Activated naive CD8-positive, alpha-beta T cell treated with anti-CD3 and anti-CD28 coated beads, Interleukin-2, amount 10 ng/mL, durations not matched to agents 7 days and 5 days (primary cell): ENCODE measurements at regions not wholly inside any gene's neighbourhood (a gene's known extent, or its start where the extent isn't known, plus 50 kb on each side); places are given as distances from the start of the nearest gene placed in this dataset.

Source experiments
- ATAC-seq: fragments of 150-1000 bp; cut with Tn5 transposase; one replicate; pipeline ENCODE4 v1.10.0; 2021; ENCODE audit warnings: low read depth, moderate library complexity
- POLR2A ChIA-PET: fragments of 350-600 bp; sonication (Branson Sonifier 250); formaldehyde crosslinking; loops from one replicate; lab custom pipeline; 2021; ENCODE audit warnings: antibody characterized with exemption; lab: Charles Lee
- DNase-seq: peaks from one replicate; pipeline ENCODE4 v3.0.0; 2021
- H3K27ac Mint-ChIP-seq: one replicate; pipeline ENCODE4 v1.8.0; 2022; ENCODE audit warnings: mild to moderate bottlenecking, mixed read lengths
- H3K27me3 Mint-ChIP-seq: one replicate; pipeline ENCODE4 v1.8.0; 2022; ENCODE audit warnings: mild to moderate bottlenecking, moderate library complexity, mixed read lengths
- H3K36me3 Mint-ChIP-seq: one replicate; pipeline ENCODE4 v1.8.0; 2021; ENCODE audit warnings: mild to moderate bottlenecking, mixed read lengths
- H3K4me1 Mint-ChIP-seq: one replicate; pipeline ENCODE4 v1.8.0; 2021; ENCODE audit warnings: mixed read lengths
- H3K4me3 Mint-ChIP-seq: one replicate; pipeline ENCODE4 v1.8.0; 2022; ENCODE audit warnings: mild to moderate bottlenecking, moderate library complexity, mixed read lengths
- H3K9me3 Mint-ChIP-seq: one replicate; pipeline ENCODE4 v1.8.0; 2021; ENCODE audit warnings: mixed read lengths

DNA sequence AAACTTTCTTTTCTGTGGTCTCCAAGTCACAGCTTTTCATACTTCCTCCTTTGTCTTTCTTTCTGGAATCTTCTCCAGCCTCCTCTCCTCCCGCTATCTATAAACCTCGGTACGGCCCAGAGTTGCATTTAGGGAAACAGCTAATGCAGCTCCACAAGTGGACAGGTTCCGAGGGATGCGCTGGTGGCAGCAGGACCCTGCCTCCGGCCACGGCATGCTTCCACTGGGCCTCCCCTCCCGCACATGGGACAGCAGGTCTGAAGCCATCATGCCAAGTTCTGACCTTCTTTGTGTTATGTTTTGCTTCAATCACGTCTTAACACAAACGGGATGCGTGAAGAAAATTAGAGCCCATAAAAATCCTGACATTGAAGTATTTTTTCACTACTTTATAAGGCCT, 136.9 kb downstream of the IRX2 start:
- no peak for DNase-seq

GRCh38 chr5:2611659-2612058, 139.8 kb downstream of the IRX2 start:
- Mint-ChIP-seq H3K36me3 (no peaks in the 10 kb centered on the region), H3K9me3 (peaks cover 3% of the 10 kb centered on the region), H3K4me3 (no peak overlapping the region), H3K4me1 (no peaks in the 10 kb centered on the region), H3K27me3 (no peaks in the 10 kb centered on the region), H3K27ac (no peak overlapping the region)
- no peak for ATAC-seq
- no peak for DNase-seq
- POLR2A ChIA-PET, result no interaction called here

More for the DNA sequence above, 136.9 kb downstream of the IRX2 start:
- Mint-ChIP-seq H3K27ac (no peak overlapping the region), H3K27me3 (no peaks in the 10 kb centered on the region), H3K36me3 (no peaks in the 10 kb centered on the region), H3K4me3 (no peak overlapping the region), H3K9me3 (no peaks in the 10 kb centered on the region), H3K4me1 (no peaks in the 10 kb centered on the region)
- POLR2A ChIA-PET, result no interaction called here
- no peak for ATAC-seq

- Mint-ChIP-seq H3K27me3 (no peaks in the 10 kb centered on the region), H3K4me1 (no peaks in the 10 kb centered on the region), H3K36me3 (no peaks in the 10 kb centered on the region), H3K27ac (no peak overlapping the region), H3K9me3 (peaks cover 3% of the 10 kb centered on the region), H3K4me3 (no peak overlapping the region)
- POLR2A ChIA-PET, result no interaction called here
- ATAC-seq (no peak), DNase-seq (no peak)
Observed at GRCh38 chr5:2610986-2611385, 140.5 kb downstream of the IRX2 start.

DNA sequence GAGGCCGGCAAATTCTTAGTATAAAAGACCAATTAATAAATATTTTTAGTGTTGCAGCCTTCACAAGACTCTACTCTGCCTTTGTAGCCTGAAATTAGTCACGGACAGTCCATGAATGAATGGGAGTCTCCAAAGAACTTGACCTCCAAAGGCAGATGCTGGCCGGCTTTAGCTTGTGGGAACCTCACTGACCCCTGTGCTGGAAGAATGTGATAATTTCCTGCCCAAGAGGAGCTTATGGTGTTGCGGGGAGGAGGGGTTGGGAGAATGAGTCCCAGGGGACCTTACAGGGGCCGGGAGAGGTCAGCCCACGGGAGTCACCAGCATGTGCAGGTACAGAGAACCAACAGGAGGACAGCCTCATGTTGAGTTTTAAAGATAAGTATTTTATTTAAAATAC, 143.1 kb downstream of the IRX2 start:
- no peak overlapping the region for H3K4me3 Mint-ChIP-seq
- ATAC-seq, result no peak
- peaks cover 3% of the 10 kb centered on the region for H3K9me3 Mint-ChIP-seq
- no peak for DNase-seq
- POLR2A ChIA-PET, result no interaction called here
- no peaks in the 10 kb centered on the region for H3K27me3 Mint-ChIP-seq
- no peaks in the 10 kb centered on the region for H3K4me1 Mint-ChIP-seq
- H3K27ac Mint-ChIP-seq, result no peak overlapping the region
- no peaks in the 10 kb centered on the region for H3K36me3 Mint-ChIP-seq

DNA sequence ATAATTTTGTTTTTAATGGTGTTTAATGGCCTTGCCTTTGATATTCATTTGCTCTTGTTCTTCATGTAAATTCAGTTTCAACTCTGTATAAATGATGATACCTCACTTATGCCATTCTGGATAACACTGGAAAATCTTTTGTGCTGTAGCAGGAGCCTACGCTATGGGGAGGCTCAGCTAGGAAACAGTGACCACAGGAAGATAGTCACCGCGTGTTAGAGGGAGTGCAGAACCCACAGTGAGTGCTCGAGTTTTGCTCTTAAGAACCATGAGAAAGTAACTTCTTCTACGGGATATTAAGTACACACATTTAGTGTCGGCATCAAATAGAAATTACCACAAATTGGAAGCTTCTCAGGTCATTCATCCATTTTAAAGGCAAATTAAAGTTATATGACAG, 143.9 kb downstream of the IRX2 start:
- POLR2A ChIA-PET, result no interaction called here

DNA sequence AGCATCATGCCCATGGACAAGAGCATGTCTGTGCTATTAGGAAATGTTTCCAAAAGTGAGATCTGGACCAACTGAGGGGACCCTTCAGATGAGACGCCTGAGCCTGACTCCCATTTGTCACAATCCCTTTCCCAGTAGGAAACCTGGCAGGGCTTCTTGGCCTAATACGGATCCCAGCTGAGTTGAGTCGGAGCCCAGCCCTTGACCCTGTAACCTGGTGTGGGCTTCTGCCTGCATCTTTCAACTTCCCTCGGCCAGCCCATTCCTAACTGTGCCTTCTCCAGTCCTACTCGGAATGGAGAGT, 148.3 kb downstream of the IRX2 start:
- Mint-ChIP-seq H3K27ac (no peak overlapping the region), H3K27me3 (no peaks in the 10 kb centered on the region), H3K4me3 (no peak overlapping the region), H3K4me1 (no peaks in the 10 kb centered on the region), H3K9me3 (no peaks in the 10 kb centered on the region), H3K36me3 (no peaks in the 10 kb centered on the region)
- DNase-seq, result no peak
- POLR2A ChIA-PET, result no interaction called here
- ATAC-seq, result no peak

More for the DNA sequence above, 143.9 kb downstream of the IRX2 start:
- DNase-seq (no peak), ATAC-seq (no peak)
- no peak overlapping the region for H3K27ac Mint-ChIP-seq
- peaks cover 3% of the 10 kb centered on the region for H3K9me3 Mint-ChIP-seq
- H3K36me3 Mint-ChIP-seq, result no peaks in the 10 kb centered on the region
- no peaks in the 10 kb centered on the region for H3K4me1 Mint-ChIP-seq
- H3K27me3 Mint-ChIP-seq, result no peaks in the 10 kb centered on the region
- no peak overlapping the region for H3K4me3 Mint-ChIP-seq

DNA sequence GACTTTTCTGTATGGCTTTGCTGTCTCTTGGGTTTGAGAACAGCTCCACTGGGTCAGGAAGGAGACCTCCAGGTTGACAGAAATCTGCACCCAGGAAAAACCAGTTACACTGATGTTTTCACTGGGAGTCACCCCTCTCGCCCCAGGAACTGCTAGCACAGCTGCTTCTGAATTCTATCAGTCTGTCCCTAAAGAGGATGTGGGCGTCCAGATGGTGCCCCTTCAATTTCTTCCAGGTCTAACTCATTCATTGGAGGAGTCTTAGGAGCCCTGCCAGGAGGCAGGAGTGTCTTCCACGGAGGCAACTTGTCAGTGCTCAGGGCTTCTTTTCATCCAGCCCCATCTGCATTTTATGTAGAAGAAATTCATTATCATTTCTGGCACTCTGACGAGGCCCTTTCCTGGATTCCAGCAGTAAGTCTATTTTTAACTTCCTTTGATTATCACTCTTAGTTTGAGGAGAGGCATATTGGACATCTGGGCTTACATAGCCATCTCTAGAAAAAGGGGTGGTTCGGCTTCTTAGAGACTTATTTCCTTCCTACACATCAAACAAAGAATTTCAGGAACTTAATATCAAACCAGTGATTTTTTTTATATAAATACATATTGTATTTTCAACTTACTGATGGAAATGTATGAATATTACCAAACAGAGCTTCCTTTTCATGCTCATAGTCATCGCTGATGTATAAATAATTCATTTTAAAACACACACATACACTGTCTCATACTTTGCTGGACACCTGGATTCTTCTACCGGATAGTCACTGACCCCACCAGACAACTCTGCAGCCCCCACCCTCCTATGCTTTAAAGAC, 148.8 kb downstream of the IRX2 start:
- Mint-ChIP-seq H3K4me1 (no peaks in the 10 kb centered on the region), H3K27me3 (no peaks in the 10 kb centered on the region)
- no peak for ATAC-seq

GRCh38 chr5:2598503-2598902, 153.0 kb downstream of the IRX2 start:
- H3K27ac Mint-ChIP-seq, result no peak overlapping the region
- H3K27me3 Mint-ChIP-seq, result no peaks in the 10 kb centered on the region
- DNase-seq, result no peak
- no peaks in the 10 kb centered on the region for H3K36me3 Mint-ChIP-seq
- no peaks in the 10 kb centered on the region for H3K9me3 Mint-ChIP-seq
- H3K4me3 Mint-ChIP-seq, result no peak overlapping the region
- POLR2A ChIA-PET, result no interaction called here
- ATAC-seq, result no peak
- H3K4me1 Mint-ChIP-seq, result no peaks in the 10 kb centered on the region

More for the DNA sequence above, 148.8 kb downstream of the IRX2 start:
- DNase-seq, result no peak
- POLR2A ChIA-PET, result no interaction called here
- no peak overlapping the region for H3K27ac Mint-ChIP-seq
- no peaks in the 10 kb centered on the region for H3K9me3 Mint-ChIP-seq
- H3K4me3 Mint-ChIP-seq, result no peak overlapping the region
- H3K36me3 Mint-ChIP-seq, result no peaks in the 10 kb centered on the region

DNA sequence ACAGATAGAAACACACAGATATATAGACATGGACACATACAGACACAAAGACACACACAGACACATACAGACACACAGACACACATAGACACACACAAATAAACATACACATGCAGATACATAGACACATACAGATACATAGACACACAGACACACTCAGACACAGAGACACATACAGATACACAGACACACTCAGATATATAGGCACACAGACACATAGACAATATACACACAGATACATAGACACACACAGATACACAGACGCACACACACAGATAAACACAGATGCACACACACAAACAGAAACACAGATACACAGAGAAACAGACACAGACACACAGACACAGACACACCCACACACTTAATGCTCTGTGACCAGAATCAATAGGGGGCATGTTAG, 156.8 kb downstream of the IRX2 start:
- Mint-ChIP-seq H3K4me1 (no peaks in the 10 kb centered on the region), H3K9me3 (no peaks in the 10 kb centered on the region), H3K36me3 (no peaks in the 10 kb centered on the region), H3K27me3 (no peaks in the 10 kb centered on the region), H3K4me3 (no peak overlapping the region), H3K27ac (no peak overlapping the region)
- DNase-seq (no peak), ATAC-seq (no peak)
- POLR2A ChIA-PET, result no interaction called here

DNA sequence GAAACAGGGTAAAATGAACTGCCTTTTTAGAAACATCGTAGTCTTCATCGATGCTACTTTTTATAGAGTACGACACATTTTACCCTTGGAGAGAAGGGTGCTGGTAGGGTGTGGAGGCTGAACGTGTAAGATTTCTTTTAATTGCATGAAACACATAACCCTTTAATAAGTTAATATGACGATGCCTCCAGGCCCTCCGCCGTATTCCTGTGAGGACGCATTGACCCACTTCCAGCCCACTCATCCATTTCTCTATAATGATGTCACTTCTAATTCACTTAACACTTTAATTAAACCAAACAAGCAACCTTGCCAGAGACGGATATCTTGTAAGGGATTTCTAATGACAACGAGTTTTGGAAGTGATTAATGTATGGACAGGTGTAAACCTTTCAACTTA, 158.7 kb downstream of the IRX2 start:
- POLR2A ChIA-PET, result no interaction called here
- Mint-ChIP-seq H3K27ac (no peak overlapping the region), H3K9me3 (no peaks in the 10 kb centered on the region), H3K4me3 (no peak overlapping the region), H3K36me3 (no peaks in the 10 kb centered on the region), H3K27me3 (no peaks in the 10 kb centered on the region), H3K4me1 (no peaks in the 10 kb centered on the region)
- DNase-seq (no peak), ATAC-seq (no peak)

GRCh38 chr5:2591777-2592453, 159.6 kb downstream of the IRX2 start:
- H3K27ac Mint-ChIP-seq, result no peak overlapping the region
- DNase-seq, result no peak
- POLR2A ChIA-PET, result no interaction called here
- H3K27me3 Mint-ChIP-seq, result no peaks in the 10 kb centered on the region
- no peak for ATAC-seq
- no peaks in the 10 kb centered on the region for H3K9me3 Mint-ChIP-seq
- no peak overlapping the region for H3K4me3 Mint-ChIP-seq
- H3K4me1 Mint-ChIP-seq, result no peaks in the 10 kb centered on the region
- H3K36me3 Mint-ChIP-seq, result no peaks in the 10 kb centered on the region

- H3K9me3 Mint-ChIP-seq, result peaks cover 5% of the 10 kb centered on the region
- DNase-seq (no peak), ATAC-seq (no peak)
- H3K36me3 Mint-ChIP-seq, result no peaks in the 10 kb centered on the region
- H3K27ac Mint-ChIP-seq, result no peak overlapping the region
- H3K4me3 Mint-ChIP-seq, result no peak overlapping the region
- no peaks in the 10 kb centered on the region for H3K27me3 Mint-ChIP-seq
- no peaks in the 10 kb centered on the region for H3K4me1 Mint-ChIP-seq
- POLR2A ChIA-PET, result no interaction called here
Observed at GRCh38 chr5:2588850-2589501, 162.5 kb downstream of the IRX2 start.

DNA sequence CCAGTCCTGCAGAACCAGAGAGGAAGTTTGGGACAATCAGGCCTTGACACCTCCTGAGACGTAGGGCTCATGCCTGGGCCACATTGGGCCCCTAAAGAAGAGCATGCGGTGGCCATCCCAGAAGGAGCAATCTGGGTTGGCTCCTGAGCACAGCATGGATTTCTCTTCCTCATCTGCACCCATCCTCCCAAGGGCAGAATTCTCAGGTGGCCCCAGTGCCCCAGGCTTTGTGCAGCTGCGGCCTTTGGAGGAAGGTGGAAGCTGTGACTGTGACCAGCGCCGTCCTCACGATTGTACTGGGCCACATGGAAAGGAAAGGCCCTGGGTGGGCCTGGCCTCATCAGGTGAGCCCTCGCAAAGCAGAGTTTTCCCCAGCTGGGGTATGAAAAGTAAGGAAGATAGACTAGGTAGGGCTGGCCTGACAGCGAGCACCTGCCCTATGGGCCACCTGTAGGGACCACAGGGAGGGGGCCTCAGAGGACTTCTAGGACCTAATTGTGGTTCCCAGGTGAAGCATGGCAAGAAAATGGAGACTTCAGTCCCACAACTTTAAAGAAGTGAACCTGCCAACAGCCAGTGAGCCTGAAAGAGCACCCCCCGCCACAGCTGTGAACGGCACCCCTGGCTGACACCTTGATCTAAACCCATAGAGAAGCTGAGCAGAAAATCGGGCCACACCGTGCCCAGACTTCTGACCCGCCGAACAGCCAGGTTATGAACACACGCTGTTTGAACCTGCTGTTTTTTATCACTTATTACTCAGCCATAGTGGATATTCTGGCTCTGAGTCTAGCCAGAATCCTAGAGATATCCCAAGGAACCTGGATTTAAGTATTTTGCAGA, 164.1 kb downstream of the IRX2 start:
- DNase-seq (no peak), ATAC-seq (no peak)
- no peaks in the 10 kb centered on the region for H3K4me1 Mint-ChIP-seq
- POLR2A ChIA-PET, result no interaction called here
- peaks cover 5% of the 10 kb centered on the region for H3K9me3 Mint-ChIP-seq
- H3K4me3 Mint-ChIP-seq, result no peak overlapping the region
- H3K27me3 Mint-ChIP-seq, result no peaks in the 10 kb centered on the region
- H3K27ac Mint-ChIP-seq, result no peak overlapping the region
- H3K36me3 Mint-ChIP-seq, result no peaks in the 10 kb centered on the region
